ENCODE measurements at regions not wholly inside any gene's neighbourhood (a gene's known extent, or its start where the extent isn't known, plus 50 kb on each side); places are given as distances from the start of the nearest gene placed in this dataset.
"Not testable (repeated sequence)": the region's sequence is repeated elsewhere in the genome, so short reads cannot be mapped to it uniquely, and the experiment has no call there.

DNA sequence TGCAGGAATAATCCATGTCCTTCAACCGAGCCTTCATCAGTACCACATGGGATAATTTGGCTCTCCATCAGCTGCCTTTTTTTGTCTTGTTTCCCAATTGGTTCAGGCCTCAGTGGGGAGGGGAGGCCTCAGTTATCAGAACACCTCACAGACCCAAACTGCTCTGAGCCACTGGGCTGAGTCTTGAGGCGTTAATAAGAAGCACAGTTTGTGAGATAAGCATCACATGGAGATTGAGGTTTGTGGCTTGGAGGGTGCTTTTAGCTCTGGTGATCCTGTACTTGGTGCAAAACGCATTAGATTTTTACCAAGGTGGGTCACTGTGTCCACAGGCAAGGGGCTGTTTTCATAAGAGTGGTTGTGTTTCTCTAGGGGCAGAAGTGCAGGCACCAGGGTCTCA is 82.8 kb upstream of the HPF1 start:
- CTCF ChIA-PET = no interaction called here
- no peaks in the 10 kb centered on the region for H3K36me3 ChIP-seq (ENCODE audit: control insufficient read depth, insufficient read depth, low read length)
- TF ChIP-seq, protein P1, sequence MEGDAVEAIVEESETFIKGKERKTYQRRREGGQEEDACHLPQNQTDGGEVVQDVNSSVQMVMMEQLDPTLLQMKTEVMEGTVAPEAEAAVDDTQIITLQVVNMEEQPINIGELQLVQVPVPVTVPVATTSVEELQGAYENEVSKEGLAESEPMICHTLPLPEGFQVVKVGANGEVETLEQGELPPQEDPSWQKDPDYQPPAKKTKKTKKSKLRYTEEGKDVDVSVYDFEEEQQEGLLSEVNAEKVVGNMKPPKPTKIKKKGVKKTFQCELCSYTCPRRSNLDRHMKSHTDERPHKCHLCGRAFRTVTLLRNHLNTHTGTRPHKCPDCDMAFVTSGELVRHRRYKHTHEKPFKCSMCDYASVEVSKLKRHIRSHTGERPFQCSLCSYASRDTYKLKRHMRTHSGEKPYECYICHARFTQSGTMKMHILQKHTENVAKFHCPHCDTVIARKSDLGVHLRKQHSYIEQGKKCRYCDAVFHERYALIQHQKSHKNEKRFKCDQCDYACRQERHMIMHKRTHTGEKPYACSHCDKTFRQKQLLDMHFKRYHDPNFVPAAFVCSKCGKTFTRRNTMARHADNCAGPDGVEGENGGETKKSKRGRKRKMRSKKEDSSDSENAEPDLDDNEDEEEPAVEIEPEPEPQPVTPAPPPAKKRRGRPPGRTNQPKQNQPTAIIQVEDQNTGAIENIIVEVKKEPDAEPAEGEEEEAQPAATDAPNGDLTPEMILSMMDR (IDR thresholded peaks at IDR 0.05; ENCODE audit: insufficient read depth, low read depth, low read length) = no peak
- no peak overlapping the region for H3K4me3 ChIP-seq (ENCODE audit: low read depth, low read length)
- H3K27me3 ChIP-seq (ENCODE audit: control insufficient read depth, insufficient read depth, low read length) = no peaks in the 10 kb centered on the region
- POLR2A ChIA-PET = no interaction called here
- DNase-seq (ENCODE audit: low read depth) = no peak

DNA sequence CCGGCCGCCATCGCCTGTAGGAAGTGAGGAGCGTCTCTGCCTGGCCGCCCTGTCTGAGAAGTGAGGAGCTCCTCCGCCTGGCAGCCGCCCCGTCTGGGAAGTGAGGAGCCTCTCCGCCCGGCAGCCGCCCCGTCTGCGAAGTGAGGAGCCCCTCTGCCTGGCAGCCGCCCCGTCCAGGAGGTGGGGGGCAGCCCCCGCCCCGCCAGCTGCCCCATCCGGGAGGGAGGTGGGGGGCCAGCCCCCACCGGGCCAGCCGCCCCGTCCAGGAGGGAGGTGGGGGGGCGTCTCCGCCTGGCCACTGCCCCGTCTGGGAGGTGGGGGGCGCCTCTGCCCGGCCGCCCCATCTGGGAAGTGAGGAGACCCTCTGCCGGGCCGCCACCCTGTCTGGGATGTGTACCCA is 70.6 kb upstream of the HPF1 start:
- H3K36me3 ChIP-seq (ENCODE audit: control insufficient read depth, insufficient read depth, low read length); CTCF ChIA-PET: not testable (repeated sequence)

GRCh38 chr4:169826634-169827187 is 69.0 kb upstream of the HPF1 start:
- no peaks in the 10 kb centered on the region for H3K36me3 ChIP-seq (ENCODE audit: control insufficient read depth, insufficient read depth, low read length)
- no peak for DNase-seq (ENCODE audit: low read depth)
- H3K4me3 ChIP-seq (ENCODE audit: low read depth, low read length) = no peak overlapping the region
- TF ChIP-seq, protein P1 (IDR thresholded peaks at IDR 0.05; ENCODE audit: insufficient read depth, low read depth, low read length) = no peak
- ChIA-PET POLR2A (no interaction called here), CTCF (interaction anchor here (1.1 kb wide), 1 partner anchor 17 kb away, joined by 3 read pairs; no protein-coding TSS in a partner anchor)
- H3K27me3 ChIP-seq (ENCODE audit: control insufficient read depth, insufficient read depth, low read length) = no peaks in the 10 kb centered on the region

More for the DNA sequence above, 70.6 kb upstream of the HPF1 start:
- H3K4me3 ChIP-seq (ENCODE audit: low read depth, low read length); POLR2A ChIA-PET; H3K27me3 ChIP-seq (ENCODE audit: control insufficient read depth, insufficient read depth, low read length); DNase-seq (ENCODE audit: low read depth): not testable (repeated sequence)

DNA sequence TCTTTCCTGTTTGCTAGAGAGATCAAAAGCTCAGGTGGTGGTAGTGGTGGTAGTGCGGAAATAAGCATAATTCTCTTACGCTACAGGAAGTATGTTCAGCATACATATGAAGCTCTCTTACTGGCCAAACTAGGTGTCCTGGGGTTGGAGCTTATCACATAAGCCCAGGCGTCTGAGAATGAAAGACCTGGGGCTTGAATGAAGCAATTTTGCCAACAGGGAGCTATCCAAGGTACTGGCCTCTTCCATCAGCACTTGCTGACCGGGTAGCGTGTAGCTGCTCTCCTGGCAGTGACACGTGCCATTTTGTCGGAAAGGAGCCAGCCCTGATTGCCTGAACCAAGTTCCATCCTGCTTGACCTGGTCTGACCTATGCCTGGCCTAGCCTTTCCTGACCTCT is 65.9 kb upstream of the HPF1 start:
- ChIA-PET CTCF (interaction anchor here (1.4 to 2.2 kb wide), 2 partner anchors 10 to 13 kb away, joined by 6 to 9 read pairs; no protein-coding TSS in a partner anchor), POLR2A (no interaction called here)
- Histone ChIP-seq H3K36me3 (ENCODE audit: control insufficient read depth, insufficient read depth, low read length) (no peaks in the 10 kb centered on the region), H3K27me3 (ENCODE audit: control insufficient read depth, insufficient read depth, low read length) (no peaks in the 10 kb centered on the region), H3K4me3 (ENCODE audit: low read depth, low read length) (no peak overlapping the region)
- no peak for DNase-seq (ENCODE audit: low read depth)
- TF ChIP-seq, protein P1 (IDR thresholded peaks at IDR 0.05; ENCODE audit: insufficient read depth, low read depth, low read length) = no peak

GRCh38 chr4:169821402-169821801 is 63.7 kb upstream of the HPF1 start:
- H3K4me3 ChIP-seq (ENCODE audit: low read depth, low read length) = no peak overlapping the region
- H3K36me3 ChIP-seq (ENCODE audit: control insufficient read depth, insufficient read depth, low read length) = no peaks in the 10 kb centered on the region
- CTCF ChIA-PET = interaction anchor here (0.6 kb wide), 1 partner anchor 180 kb away, joined by 3 read pairs; no protein-coding TSS in a partner anchor
- TF ChIP-seq, protein P1 (IDR thresholded peaks at IDR 0.05; ENCODE audit: insufficient read depth, low read depth, low read length) = no peak
- DNase-seq (ENCODE audit: low read depth) = no peak
- POLR2A ChIA-PET = no interaction called here
- H3K27me3 ChIP-seq (ENCODE audit: control insufficient read depth, insufficient read depth, low read length) = no peaks in the 10 kb centered on the region
